Fibroblast of lung (primary cell): ENCODE measurements at regions not wholly inside any gene's neighbourhood (a gene's known extent, or its start where the extent isn't known, plus 50 kb on each side); places are given as distances from the start of the nearest gene placed in this dataset.

ENCODE experiments used
- CTCF ChIP-seq, 2 donors: IDR thresholded peaks in 1 of 2; conservative IDR thresholded peaks in 1 of 2; 1 replicate in 1 of 2; 2 replicates in 1 of 2; pipeline ENCODE4 v1.5.1; 2011 to 2012; ENCODE audit warnings: low read length in 2 of 2, control low read depth in 1 of 2, inconsistent platforms in 1 of 2, low read depth in 1 of 2, mild to moderate bottlenecking in 1 of 2
- EZH2 ChIP-seq: IDR thresholded peaks from 2 replicates; pipeline ENCODE4 v1.5.1; 2012; ENCODE audit warnings: low read length, control low read depth, mild to moderate bottlenecking; ENCODE audit errors: missing control alignments

- TF ChIP-seq CTCF (conservative IDR thresholded peaks at IDR 0.05 in 1 of 2, IDR thresholded peaks at IDR 0.05 in 1 of 2; ENCODE audit: low read depth in 1 of 2, low read length in 2 of 2) (no peak), EZH2 (no peak)
These were observed 603.5 kb downstream of the SOCS6 start for GRCh38 chr18:70892381-70892780.
